Hypothalamus (tissue), 51 donors: ENCODE measurements at regions not wholly inside any gene's neighbourhood (a gene's known extent, or its start where the extent isn't known, plus 50 kb on each side); places are given as distances from the start of the nearest gene placed in this dataset.
"Not testable (repeated sequence)": the region's sequence is repeated elsewhere in the genome, so short reads cannot be mapped to it uniquely, and the experiment has no call there.

Experiments
- DNase-seq, 51 donors: peaks; one replicate each; lab custom pipeline; 2025; lab: John Stamatoyannopoulos, UW

DNA sequence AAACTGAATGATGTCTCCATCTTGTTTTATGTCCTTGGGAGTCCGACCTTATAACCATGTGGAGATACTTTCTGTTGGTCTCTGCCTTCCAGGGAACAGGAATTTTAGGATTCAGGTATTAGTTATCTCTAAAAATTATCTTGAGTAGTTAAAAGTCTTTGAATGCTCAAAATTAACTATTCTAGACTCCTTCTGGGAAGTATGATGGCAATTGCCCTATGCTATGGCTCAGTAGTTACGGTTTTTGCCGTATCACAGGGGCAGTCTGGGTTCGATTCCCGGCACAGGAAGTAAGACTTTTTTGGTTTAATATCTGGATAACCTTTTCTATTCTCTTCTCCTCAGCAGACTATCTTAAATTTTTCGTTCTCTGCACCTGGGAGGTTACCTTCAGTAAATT, 708.7 kb upstream of the LRATD1 start:
- no peak for DNase-seq

DNA sequence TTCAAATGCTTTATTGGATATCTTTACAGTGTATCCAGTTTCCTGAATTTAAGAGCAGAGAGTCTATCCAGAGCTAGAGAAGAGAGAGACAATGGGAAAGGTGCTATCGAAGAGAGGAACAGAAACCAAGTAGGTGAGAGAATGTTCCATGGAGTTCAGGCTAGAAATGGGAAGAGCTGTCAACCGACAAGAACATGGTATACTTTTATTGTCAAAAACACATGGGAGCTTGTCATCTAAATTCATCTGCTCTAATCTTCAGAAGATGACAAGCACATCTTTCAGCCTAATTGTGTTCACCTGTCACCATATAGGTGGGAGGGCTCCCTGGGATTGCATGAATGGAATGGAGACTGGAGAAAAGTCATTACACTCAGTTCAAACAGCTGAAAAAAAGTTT, 690.4 kb upstream of the LRATD1 start:
- no peak for DNase-seq

DNA sequence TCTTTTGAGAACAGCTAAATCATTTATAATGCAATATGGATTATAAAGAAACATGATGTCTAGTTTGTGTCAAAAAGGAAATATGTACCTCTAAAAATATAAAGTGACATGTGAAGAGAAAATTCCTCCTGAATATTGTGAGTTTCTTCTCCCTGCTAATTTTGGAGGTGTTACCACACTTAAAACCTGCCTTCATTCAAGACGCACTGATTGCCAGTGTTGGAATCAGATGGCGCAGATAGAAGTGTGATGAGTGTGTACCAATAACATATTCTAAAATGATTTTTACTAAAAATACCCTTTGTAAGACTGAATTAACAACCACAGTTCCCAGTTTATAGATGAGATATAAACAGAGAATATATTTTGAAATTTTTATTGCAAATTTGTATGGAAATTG, 681.8 kb upstream of the LRATD1 start:
- DNase-seq = no peak

DNA sequence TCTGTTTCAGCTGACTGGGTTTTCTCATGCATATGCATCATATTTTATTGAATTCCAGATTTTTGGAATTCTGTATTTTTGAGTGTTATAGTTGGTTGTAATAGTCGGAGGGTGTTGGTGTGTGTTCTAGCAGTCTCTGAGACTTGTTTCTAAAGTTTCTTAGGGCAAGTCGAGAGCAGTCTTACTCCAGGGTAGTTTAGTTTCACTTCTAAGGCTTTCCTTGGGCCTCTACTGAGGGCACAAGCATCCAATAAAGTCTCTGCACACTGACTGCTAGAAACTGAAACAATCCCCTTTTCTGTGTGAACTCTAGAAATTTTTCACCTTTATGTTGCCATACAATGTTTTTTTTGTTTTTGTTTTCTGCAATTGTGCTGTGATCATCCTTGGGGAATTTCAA, 663.7 kb upstream of the LRATD1 start:
- no peak for DNase-seq

DNA sequence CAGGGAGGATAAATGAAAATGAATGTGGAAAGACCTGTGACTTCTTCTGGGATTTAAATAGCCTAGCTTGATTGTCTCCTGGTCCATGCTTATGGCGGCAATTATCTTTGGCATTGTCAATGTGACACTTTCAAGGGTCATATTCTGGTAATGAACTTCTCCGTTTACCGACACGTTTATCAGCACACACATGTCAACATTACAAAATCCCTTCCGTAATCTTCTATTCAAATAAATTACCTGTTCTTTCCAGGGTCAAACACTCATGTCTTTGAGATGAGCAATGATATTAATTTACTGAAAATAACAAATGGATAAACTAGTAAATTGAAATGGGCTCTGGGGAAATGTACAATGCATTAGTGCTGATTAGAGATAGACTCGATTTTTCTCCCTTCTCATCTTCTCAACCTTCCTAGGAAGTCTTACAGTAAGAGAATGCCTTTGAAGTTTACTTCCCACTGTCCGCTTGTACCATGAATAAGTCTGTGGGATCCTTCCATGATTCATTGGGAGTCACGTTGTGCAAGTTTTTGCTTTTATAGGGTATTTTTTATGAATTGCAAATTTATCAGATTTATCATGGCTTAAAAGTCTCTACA, 646.3 kb upstream of the LRATD1 start:
- DNase-seq = no peak

DNA sequence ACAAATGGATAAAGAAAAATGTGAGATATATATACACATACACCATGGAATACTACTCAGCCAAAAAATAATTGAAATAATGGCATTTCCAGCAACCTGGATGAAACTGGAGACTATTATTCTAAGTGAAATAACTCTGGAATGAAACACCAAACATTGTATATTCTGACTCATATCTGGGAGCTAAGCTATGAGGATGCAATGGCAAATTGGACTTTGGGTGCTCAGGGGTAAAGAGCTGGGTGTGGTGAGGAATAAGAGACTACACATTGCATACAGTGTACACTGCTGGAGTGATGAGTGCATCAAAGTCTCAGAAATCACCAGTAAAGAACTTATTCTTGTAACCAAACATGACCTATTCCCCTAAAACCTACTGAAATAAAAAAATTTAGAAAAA, 636.0 kb upstream of the LRATD1 start:
- DNase-seq = no peak

DNA sequence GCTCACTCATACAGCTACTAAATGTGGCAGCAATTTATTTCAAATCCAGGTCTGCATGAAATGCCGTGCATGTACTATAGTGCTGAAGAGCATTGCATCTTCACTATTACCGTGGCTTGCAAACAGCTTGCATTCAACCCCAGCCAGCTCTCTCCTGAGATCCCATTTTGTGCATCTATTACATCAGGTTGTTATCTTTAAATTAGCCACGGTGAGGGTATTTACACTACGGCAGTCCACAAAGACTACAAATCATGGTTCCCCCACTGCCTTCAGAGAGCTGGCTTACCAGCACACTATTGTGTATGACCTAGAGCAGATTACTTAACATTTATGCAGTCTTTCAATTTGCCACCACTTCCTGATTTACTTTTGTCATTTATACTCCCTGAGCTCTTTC, 621.3 kb upstream of the LRATD1 start:
- DNase-seq = no peak

DNA sequence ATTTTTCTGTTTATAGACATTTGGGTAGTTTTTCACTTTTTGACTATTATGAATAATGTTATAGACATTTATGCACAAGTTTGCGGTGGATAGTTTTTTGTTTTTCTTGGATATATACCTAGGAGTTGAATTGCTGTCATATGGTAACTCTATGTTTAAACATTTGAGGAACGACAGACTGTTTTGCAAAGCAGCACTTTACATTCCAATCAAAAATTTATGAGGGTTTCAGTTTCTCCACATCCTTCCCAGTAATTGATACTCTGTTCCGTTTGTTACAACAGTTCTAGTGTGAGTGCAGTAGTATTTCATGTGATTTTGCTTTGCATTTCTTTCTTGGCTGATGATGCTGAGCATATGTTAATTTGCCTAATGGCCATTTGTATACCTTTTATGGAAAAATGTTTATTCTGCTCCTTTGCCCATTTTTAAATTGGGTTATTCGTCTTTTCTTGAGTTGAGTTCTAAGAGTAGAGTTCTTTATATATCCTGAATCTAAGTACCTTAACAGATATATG, 617.3 kb upstream of the LRATD1 start:
- DNase-seq = no peak

DNA sequence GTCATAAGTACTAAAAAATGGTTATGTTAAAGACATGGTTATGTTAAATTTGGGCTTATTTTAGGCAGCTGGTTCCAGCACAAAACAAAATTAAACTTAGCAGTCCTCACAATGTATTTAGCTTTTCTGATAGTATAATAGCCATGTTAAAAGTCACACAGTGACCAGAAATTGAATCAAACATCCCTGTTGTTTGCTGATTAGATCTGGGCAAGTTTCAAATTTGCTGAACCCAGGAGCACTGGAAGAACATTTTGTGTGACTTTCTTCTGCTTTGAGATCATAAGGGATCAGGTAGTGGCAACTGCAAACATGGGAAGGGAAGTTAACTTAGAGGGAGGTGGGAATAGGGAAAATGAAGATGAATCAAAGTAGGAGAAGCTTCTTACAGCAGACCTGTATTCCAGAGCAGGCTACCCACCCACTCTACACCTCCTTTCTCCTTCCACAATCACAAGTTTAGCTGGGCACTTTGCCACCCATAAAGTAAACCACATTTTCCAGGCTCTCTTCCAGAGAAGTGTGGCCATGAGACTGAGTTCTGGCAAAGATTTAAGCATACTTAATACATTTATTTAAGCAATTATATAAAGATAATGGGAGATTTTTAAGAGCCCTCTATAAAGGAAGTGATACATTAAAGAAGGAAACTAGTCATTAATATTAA, 616.1 kb upstream of the LRATD1 start:
- no peak for DNase-seq

DNA sequence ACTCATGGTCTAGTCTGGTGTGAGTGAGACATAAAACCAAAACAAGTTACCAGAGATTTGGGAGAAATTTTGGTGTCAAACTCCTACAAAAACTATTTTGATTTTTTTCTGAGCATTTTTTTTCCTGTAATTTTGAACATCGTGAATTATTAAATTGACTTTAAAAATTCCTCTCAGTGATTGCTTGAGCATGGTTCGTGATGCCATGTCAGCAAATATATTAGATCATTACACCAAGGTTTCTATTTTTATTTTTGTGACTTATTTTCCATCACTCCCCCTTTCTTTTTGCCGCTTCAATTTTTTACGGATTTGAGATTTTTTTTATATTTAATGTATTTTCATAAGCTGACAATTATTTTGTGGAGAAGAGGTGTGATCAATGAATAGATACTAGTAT, 613.9 kb upstream of the LRATD1 start:
- no peak for DNase-seq

DNA sequence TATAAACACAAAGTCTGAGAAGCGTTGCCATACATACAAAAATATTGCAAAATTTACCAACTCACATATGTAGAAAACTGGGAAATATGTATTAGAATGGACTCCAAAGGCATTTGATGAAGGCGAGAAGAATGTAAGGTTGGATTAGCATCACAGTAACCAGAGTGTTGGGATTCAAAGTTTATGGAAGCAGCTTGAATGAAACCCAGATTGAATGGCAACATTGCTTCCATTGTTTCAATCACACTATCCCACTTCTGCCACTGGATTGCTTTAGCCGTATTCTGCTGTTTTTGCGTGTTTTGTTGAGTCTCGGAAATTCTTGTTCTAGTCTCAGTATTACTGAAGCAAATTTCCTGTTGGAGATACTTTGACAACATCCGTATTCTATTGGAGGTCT, 609.0 kb upstream of the LRATD1 start:
- no peak for DNase-seq

DNA sequence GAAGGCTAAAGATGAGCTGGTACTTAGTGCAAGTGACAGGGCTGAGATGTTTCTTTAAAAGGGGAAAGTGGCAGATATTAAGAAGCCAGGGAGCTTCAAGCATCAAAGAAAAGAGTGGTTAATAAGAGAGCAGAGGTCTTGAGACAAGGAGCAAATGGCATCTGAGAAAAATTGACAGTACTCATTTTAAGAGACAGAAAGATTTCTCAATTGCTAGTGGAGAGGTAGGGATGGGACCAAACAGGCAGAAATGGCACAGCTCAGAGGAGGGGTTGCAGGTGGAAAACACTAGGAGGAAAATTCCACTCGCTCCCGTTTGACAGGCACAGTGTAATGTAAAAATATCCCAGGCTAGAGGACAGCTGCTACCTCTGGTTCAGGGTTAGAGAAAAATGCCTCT, 593.4 kb upstream of the LRATD1 start:
- no peak for DNase-seq

DNA sequence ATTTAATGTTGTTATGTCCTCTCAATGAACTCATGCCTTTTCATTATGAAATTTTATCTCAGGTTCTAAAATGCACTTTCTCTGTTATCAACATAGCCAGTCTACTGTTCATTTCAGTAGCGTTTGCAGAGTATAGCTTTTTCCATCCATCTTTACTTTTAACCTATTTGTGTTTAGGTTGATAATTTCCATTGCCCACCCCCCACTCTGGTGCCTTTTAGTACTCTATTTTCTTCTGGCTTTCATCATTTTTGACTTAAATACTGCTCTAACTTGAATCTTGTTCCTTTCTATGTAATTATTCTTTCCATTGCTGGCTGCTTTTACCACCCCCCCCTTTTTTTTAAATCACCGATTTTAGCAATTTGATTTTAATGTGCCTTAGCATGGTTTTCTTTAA, 585.0 kb upstream of the LRATD1 start:
- DNase-seq = no peak

DNA sequence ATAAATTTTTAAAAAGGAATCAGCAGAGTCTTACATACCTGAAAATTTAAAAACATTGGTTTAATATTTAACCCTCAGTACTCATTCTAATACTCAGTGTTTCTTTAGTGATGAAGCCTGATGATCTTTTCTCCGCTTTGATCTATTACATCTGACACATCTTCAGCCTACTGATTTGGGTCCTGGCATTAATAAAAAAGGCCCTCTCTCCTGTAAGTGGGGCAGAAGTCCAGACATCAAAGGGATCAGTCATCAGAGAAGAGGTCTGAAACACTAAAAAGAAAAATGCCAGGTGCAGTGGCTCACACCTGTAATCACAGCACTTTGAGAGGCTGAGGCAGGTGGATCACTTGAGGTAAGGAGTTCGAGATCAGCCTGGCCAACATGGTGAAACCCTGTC, 581.1 kb upstream of the LRATD1 start:
- no peak for DNase-seq

DNA sequence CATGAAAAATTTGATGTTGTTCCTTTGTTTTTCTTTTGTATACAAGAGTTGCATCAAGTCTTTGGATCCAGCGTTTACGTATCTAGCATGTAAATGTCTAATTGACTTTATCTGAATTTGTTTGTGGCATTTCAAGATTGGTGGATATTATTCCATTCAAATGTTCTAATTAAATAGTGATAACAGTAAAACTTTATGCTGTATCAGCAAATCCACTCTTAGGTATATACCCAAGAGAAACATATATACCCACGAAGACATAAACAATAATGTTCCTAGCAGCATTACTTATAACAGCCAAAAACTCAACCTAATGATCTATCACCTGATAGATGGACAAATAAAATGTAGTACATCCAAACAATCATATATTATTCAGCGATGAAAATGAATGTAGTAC, 579.4 kb upstream of the LRATD1 start:
- DNase-seq = no peak

DNA sequence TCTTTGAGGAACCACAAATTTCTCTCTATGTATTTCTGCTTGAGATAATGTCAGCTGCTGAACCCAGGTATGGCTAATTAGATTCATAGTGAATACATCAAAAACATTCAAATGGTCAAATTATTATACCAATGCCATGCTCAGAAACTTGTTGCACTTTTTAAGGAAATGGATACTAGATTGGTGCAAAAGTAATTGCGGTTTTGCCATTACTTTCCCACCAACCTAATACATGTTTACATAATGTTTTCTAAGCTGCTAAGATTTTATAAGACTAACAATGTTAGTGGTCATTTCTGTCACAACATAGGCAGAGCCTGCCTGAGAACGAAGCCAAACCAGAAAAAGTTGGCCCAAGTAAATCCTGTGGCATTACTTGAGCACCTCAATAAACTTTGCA, 568.2 kb upstream of the LRATD1 start:
- no peak for DNase-seq

DNA sequence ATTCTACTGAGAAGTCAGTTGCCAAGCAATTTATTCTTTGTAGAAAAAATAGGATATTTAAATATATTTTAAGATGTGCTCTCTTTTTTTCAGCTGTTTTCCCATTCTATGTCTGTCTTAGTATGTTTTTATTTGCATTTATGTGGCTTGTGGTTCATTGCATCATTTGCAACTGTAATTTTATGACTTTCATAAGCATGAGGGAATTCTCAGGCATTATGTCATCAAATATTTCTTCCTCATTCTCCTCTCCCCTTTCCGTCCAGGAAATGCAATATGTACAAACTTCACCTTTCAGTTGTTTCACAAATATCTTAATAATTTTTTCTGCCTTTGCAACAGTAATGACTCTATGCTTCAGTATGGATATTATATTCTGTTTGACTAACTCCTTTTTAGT, 560.2 kb upstream of the LRATD1 start:
- DNase-seq = no peak

DNA sequence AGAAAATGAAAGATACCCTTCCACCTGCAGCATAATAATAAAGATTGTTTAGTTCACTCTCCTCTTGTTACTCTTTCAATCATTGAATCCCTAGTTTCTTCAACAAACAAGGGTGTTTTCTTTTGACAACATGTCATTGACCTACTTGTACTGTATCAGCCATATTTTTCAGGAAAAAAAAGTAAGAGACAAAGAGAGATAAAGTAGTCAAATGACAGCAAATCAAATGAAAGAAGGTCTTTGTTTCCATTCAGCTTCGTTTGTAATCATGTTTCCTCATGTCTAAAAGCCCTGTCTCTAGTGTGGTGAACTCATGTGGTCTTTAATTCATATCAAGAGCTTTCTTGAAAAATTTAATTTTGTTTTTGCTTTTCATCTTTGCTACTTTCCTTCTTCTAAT, 557.8 kb upstream of the LRATD1 start:
- no peak for DNase-seq

DNA sequence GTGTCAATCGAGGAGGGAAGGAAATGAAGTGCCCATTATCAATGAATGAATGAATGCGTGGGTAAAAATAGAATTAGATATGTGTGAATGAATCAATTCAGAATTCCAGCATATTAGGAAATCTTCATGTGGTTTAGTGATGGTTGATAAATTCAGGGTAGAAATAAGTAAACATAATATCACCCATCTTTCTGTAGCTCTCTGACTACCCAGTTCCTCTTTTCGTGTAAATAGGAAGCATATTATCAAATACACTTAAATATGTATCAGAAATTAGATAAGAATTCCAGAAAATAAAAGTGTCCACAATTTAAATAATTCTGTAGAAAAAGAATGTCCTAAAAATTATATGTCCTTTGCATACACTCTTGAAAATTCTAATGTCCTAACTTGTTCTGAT, 552.9 kb upstream of the LRATD1 start:
- no peak for DNase-seq

DNA sequence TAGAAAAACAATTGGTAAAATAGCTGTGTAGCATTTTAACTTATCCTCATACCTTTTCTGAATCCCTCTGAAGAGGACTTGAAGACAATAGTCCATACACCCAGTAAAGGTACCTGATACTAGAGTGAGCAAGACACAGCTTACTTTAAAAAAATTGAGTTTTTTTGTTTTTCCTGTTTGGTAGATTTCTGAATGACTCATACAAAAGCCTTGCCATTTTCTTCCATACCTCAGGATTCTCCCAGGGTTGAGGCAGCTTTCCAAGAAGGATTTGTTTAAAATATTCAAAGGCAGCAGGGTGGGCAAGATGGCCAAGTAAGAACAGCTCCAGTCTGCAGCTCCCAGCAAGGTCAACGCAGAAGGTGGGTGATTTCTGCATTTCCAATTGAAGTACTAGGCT, 551.0 kb upstream of the LRATD1 start:
- no peak for DNase-seq

DNA sequence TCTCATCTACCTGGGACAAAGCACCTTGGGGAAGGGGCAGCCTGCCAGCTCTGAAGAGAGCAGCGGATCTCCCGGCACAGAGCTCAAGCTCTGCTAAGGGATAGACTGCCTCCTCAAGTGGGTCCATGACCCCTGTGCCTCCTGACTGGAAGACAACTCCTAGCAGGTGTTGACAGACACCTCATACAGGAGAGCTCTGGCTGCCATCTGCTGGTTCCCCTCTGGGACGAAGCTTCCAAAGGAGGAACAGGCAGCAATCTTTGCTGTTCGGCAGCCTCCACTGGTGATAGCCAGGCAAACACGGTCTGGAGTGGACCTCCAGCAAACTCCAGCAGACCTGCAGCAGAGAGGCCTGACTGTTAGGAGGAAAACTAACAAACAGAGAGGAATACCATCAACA, 549.9 kb upstream of the LRATD1 start:
- DNase-seq = no peak

DNA sequence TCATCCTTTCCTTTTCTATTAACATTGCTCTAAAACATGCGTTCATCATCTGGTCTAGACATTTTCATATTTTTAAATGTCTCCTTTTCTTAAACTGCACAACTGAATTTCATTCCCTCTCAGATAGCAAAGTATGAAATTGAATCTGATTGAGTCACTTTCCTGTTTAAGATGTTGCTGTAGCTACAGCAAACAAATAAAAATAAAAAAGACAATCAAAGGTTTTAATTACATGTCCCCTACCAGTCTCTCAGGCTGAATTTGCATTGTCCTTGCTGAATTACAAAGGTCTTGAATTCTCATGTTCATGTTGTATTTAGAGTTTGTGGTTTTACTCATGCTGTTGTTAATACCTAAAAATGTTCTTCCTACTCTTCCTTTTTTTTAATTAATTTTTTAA, 537.9 kb upstream of the LRATD1 start:
- DNase-seq = no peak

DNA sequence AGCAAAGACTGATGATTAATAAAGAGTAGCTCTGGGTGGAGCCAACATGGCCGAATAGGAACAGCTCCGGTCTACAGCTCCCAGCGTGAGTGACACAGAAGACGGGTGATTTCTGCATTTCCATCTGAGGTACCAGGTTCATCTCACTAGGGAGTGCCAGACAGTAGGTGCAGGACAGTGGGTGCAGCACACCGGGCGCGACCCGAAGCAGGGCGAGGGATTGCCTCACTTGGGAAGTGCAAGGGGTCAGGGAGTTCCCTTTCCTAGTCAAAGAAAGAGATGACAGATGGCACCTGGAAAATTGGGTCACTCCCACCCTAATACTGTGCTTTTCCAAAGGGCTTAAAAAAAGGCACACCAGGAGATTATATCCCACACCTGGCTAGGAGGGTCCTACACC, 533.4 kb upstream of the LRATD1 start:
- DNase-seq = not testable (repeated sequence)
